Common myeloid progenitor, CD34-positive (primary cell): ENCODE measurements at regions not wholly inside any gene's neighbourhood (a gene's known extent, or its start where the extent isn't known, plus 50 kb on each side); places are given as distances from the start of the nearest gene placed in this dataset.

Source experiments
- CTCF ChIA-PET: fragments of 350-600 bp; sonication (Branson Sonifier 250); formaldehyde crosslinking; loops from one replicate; lab custom pipeline; 2021; ENCODE audit warnings: antibody characterized with exemption; lab: Charles Lee
- POLR2A ChIA-PET: fragments of 350-600 bp; sonication (Branson Sonifier 250); formaldehyde crosslinking; loops from one replicate; lab custom pipeline; 2021; ENCODE audit warnings: antibody characterized with exemption; lab: Charles Lee
- DNase-seq, 3 donors: peaks; one replicate each; pipeline versions ENCODE4 v3.0.0 to v3.0.0-alpha.2; 2013
- H3K27ac ChIP-seq, 2 experiments: 1 replicate in 1 of 2; 2 replicates in 1 of 2; pipeline ENCODE4 v1.7.0; 2013; ENCODE audit warnings: inconsistent platforms in 2 of 2, low read length in 2 of 2, mild to moderate bottlenecking in 2 of 2, low read depth in 1 of 2, moderate library complexity in 1 of 2; ENCODE audit not compliant: severe bottlenecking in 2 of 2, insufficient read depth in 1 of 2, poor library complexity in 1 of 2
- H3K27me3 ChIP-seq, 5 experiments: replicated peaks in 2 of 5; 1 replicate in 3 of 5; 2 replicates in 2 of 5; pipeline versions ENCODE4 v1.6.1 to v1.7.0; 2013; ENCODE audit warnings: low read length in 4 of 5, mild to moderate bottlenecking in 2 of 5, moderate library complexity in 2 of 5, inconsistent platforms in 1 of 5; ENCODE audit not compliant: insufficient read depth in 5 of 5, control insufficient read depth in 4 of 5
- H3K36me3 ChIP-seq, 4 experiments: 1 replicate in 2 of 4; 2 replicates in 2 of 4; pipeline versions ENCODE4 v1.6.1 to v1.7.0; 2013; ENCODE audit warnings: low read length in 3 of 4, control low read depth in 1 of 4, mild to moderate bottlenecking in 1 of 4; ENCODE audit not compliant: control insufficient read depth in 4 of 4, insufficient read depth in 4 of 4
- H3K4me1 ChIP-seq, 4 experiments: 1 replicate in 3 of 4; 2 replicates in 1 of 4; pipeline versions ENCODE4 v1.6.1 to v1.7.1; 2013; ENCODE audit warnings: low read length in 3 of 4, mild to moderate bottlenecking in 3 of 4, control low read depth in 1 of 4, inconsistent platforms in 1 of 4, moderate library complexity in 1 of 4; ENCODE audit not compliant: control insufficient read depth in 4 of 4, insufficient read depth in 4 of 4; ENCODE audit errors: control extremely low read depth in 1 of 4
- H3K4me3 ChIP-seq, 7 experiments: 1 replicate in 4 of 7; 2 replicates in 3 of 7; pipeline versions ENCODE4 v1.5.1 to v1.7.0; 2013; ENCODE audit warnings: mild to moderate bottlenecking in 7 of 7, low read length in 6 of 7, moderate library complexity in 6 of 7, inconsistent platforms in 2 of 7, low read depth in 2 of 7, control low read depth in 1 of 7; ENCODE audit not compliant: insufficient read depth in 4 of 7, control insufficient read depth in 1 of 7; ENCODE audit errors: extremely low read depth in 1 of 7
- H3K9me3 ChIP-seq, 5 experiments: 1 replicate in 4 of 5; 2 replicates in 1 of 5; pipeline versions ENCODE4 v1.6.1 to v1.7.1; 2013; ENCODE audit warnings: low read length in 4 of 5, mild to moderate bottlenecking in 2 of 5, inconsistent platforms in 1 of 5, low read depth in 1 of 5, moderate library complexity in 1 of 5; ENCODE audit not compliant: control insufficient read depth in 4 of 5, insufficient read depth in 2 of 5; ENCODE audit errors: control extremely low read depth in 1 of 5
- WGBS: methylation state at CpG from one replicate; pipeline ENCODE4 v1.1.5; 2013; ENCODE audit not compliant: insufficient coverage; 5-methylcytosine and 5-hydroxymethylcytosine counted together

DNA sequence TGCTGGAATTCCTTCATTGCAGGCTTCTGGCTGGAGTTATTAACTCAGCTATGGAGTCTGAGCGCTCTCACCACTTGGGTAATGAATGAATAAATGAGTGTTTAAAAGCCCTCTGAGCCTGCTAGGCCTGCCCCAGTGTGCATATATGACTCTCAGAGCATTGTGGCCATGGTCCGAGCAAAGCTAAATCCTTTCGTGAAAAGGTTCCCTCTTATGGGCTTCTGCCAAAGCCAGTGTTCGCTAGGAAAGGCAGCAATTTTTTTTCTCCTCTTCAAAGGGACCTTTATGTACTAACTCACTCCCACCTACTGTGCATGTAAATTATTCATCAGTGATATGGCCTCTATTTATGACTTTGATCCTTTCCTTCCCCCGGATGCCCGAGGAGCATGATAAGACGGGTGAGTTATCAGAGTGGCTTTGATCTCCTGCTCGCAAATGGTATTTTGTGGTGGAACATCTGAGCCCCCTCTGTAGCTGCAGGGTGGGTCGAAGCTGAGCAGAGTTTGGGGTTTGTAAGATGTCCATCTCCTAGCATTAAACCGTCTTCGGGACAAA, 88.6 kb downstream of the LINC00237 start:
- Histone ChIP-seq H3K27me3 (peaks cover 20 to 76% (median 36%) of the 10 kb centered on the region in 5 experiments), H3K9me3 (peaks cover 0 to 2% (median 2%) of the 10 kb centered on the region in 5 experiments), H3K27ac (no peak overlapping the region), H3K4me3 (no peak overlapping the region), H3K36me3 (no peaks in the 10 kb centered on the region), H3K4me1 (no peaks in the 10 kb centered on the region)
- CTCF ChIA-PET = no interaction called here
- 32% methylated on average over 9 of the region's 11 CpGs for WGBS
- POLR2A ChIA-PET = no interaction called here
- DNase-seq = peak; percentile 5 to 24 (median 11)

DNA sequence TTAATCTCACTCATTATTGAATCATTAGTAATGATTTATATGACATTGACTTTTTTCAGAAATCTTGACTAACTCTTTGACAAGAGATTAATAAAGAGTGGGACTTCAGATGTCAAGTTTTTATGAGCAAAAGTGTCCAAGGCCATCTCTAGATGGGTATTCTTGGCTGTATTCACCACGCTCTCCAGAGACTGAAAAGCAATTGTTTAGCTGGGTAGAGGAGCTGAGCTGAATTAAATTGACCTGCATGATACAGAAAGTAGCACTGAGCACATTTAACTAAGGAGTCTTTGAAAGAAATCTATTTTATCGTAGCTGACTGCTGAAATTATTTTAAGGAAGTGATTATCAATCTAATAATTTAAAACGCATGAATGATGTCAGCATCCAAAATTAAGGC, 89.4 kb downstream of the LINC00237 start:
- Histone ChIP-seq H3K4me1 (no peaks in the 10 kb centered on the region), H3K9me3 (peaks cover 0 to 4% (median 2%) of the 10 kb centered on the region in 5 experiments), H3K4me3 (no peak overlapping the region), H3K27me3 (peaks cover 17 to 82% (median 33%) of the 10 kb centered on the region in 5 experiments), H3K27ac (no peak overlapping the region), H3K36me3 (no peaks in the 10 kb centered on the region)
- POLR2A ChIA-PET = no interaction called here
- 100% methylated on average over 1 of the region's 3 CpGs for WGBS
- CTCF ChIA-PET = interaction anchor here (1.3 kb wide), 1 partner anchor 11 kb away, joined by 3 read pairs; no protein-coding TSS in a partner anchor
- DNase-seq = no peak

DNA sequence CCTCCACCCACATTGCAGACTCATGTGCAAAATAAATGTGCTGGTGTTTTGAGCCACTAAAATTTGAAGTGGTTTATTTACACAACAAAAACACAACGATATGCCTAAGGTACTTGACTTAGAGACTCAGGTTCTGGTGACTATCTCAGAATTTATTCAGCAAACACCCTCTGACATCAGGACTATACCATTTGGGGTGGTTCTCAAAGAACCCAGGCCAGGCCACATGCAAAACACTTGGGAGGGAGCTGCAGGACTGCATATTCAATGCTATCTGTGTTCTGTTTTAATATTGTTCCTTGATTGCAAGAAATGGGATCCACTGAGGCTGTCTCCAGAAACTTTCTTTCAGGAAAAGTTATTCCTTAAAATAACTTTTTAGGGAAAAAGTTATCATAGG, 91.6 kb downstream of the LINC00237 start:
- no peaks in the 10 kb centered on the region for H3K4me1 ChIP-seq
- H3K27me3 ChIP-seq = peaks cover 10 to 60% (median 16%) of the 10 kb centered on the region in 5 experiments
- no CpG with 5 or more reads among the region's 1 CpG for WGBS
- no peak overlapping the region for H3K4me3 ChIP-seq
- no peak for DNase-seq
- H3K9me3 ChIP-seq = peaks cover 0 to 4% (median 0%) of the 10 kb centered on the region in 5 experiments
- CTCF ChIA-PET = no interaction called here
- POLR2A ChIA-PET = no interaction called here
- H3K36me3 ChIP-seq = no peaks in the 10 kb centered on the region
- no peak overlapping the region for H3K27ac ChIP-seq

DNA sequence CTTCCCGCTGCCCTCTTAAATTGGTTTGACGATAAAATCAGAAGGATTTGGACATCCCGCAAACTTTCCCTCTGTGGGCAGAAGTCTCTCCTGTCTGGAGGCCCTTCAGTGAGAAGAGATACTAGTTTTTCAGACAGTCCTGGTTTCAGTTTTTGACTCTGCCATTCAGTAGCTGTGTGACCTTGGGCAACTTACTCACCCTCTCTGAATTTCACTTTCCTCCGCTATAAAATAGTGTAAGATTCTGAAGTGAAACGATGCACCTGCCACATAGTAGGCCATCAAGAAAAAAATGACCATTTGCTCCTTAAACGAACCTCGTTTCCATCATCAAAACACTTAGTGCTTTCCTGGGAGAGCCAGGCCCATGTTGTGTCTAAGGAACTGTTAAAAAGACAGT, 97.2 kb downstream of the LINC00237 start:
- H3K27me3 ChIP-seq = peaks cover 0 to 15% (median 2%) of the 10 kb centered on the region in 5 experiments
- no peak overlapping the region for H3K4me3 ChIP-seq
- ChIA-PET CTCF (no interaction called here), POLR2A (no interaction called here)
- no peaks in the 10 kb centered on the region for H3K36me3 ChIP-seq
- H3K27ac ChIP-seq = no peak overlapping the region
- peaks cover 0 to 2% (median 0%) of the 10 kb centered on the region in 5 experiments for H3K9me3 ChIP-seq
- 89% methylated on average over 6 of the region's 7 CpGs for WGBS
- no peak for DNase-seq
- no peaks in the 10 kb centered on the region for H3K4me1 ChIP-seq

DNA sequence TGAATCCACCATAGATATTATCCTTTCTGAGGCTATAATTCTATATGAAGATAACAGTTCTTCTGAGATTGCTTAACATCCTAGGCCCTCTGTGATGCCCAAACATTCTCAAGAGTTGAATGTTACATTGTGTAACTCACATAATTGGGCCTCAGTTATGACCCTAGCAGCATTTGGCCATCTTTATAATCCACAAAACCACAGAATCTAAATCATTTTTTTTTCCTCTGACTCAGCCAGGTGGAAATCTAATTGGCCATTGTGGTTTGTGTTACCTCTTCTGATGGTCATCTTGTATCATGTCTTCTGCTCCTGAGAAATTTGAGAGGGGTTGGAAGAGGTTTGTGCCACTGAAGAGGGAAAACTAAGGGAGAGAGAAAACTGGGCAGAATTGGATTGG, 99.5 kb downstream of the LINC00237 start:
- no peak for DNase-seq
- Histone ChIP-seq H3K4me3 (no peak overlapping the region), H3K27me3 (peaks cover 0 to 5% (median 2%) of the 10 kb centered on the region in 5 experiments), H3K9me3 (no peaks in the 10 kb centered on the region), H3K36me3 (no peaks in the 10 kb centered on the region), H3K27ac (no peak overlapping the region), H3K4me1 (no peaks in the 10 kb centered on the region)
- ChIA-PET CTCF (interaction anchor here (0.7 kb wide), 1 partner anchor 10 kb away, joined by 3 read pairs; no protein-coding TSS in a partner anchor), POLR2A (no interaction called here)

DNA sequence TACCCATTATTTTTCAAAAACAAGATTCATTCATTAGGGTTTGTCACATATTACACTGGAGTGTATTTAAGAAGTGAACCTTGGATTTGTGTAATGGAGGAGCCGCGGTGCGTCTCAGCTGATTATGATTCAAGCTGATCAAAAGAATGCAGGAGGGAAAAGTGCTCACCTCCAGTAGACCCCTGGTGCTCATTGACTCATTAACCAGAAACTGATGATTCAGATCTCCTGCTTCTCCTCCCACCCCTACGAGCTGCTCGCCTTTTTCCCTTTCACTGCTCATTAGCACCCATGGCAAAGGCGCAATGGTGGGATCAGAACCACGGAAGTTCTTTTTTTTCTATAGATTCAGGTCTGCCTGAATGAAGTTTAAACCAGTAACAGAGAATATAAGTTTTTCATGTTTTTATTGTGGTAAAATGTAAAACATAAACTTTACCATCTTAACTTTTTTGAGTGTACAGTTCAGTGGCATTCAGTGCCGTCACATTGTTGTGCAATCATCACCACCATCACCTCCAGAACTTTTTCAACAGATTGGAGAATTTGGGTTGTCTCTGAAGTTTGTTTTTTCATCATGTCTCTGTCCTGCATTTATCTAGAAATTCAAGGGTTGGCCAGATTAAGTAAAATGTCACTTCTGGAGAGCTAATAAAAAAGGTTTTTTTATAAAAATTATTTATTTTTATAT, 101.6 kb downstream of the LINC00237 start:
- Histone ChIP-seq H3K4me1 (no peaks in the 10 kb centered on the region), H3K27ac (no peak overlapping the region), H3K36me3 (no peaks in the 10 kb centered on the region), H3K27me3 (peaks cover 0 to 13% (median 7%) of the 10 kb centered on the region in 5 experiments), H3K9me3 (no peaks in the 10 kb centered on the region), H3K4me3 (no peak overlapping the region)
- CTCF ChIA-PET = no interaction called here
- no peak for DNase-seq
- POLR2A ChIA-PET = no interaction called here
- 100% methylated on average over 3 of the region's 8 CpGs for WGBS

DNA sequence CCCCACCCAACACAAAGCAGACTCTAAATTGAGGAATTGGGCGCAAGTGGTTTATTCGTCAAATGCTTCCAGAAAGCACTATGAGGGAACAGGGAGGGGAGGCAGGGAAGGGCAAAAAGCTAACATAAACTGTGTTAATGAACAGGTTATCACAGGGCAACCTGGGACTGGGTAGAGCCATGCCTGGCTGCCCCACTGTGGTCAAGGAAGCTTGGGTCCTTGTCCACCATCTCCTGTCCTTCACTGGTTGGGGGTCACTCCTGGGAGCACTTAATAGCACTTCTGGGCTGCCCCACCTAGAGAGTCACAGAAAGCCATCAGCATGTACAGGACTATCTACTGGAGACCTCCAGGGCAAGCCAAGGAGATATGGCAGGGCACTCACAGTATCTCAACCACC, 102.3 kb downstream of the LINC00237 start:
- H3K27ac ChIP-seq = no peak overlapping the region
- CTCF ChIA-PET = no interaction called here
- H3K4me1 ChIP-seq = no peaks in the 10 kb centered on the region
- no peaks in the 10 kb centered on the region for H3K36me3 ChIP-seq
- no peak for DNase-seq
- POLR2A ChIA-PET = no interaction called here
- H3K9me3 ChIP-seq = no peaks in the 10 kb centered on the region
- H3K4me3 ChIP-seq = no peak overlapping the region
- 90% methylated on average over 2 of the region's 2 CpGs for WGBS
- H3K27me3 ChIP-seq = peaks cover 0 to 14% (median 10%) of the 10 kb centered on the region in 5 experiments
